ENCODE measurements at regions not wholly inside any gene's neighbourhood (a gene's known extent, or its start where the extent isn't known, plus 50 kb on each side); places are given as distances from the start of the nearest gene placed in this dataset.

GRCh38 chr4:147039976-147040575, 94.4 kb upstream of the TTC29 start:
- Mint-ChIP-seq H3K9me3 (no peaks in the 10 kb centered on the region), H3K4me1 (no peaks in the 10 kb centered on the region), H3K36me3 (no peaks in the 10 kb centered on the region), H3K4me3 (no peak overlapping the region), H3K27ac (no peak overlapping the region), H3K27me3 (peaks cover 9% of the 10 kb centered on the region)

DNA sequence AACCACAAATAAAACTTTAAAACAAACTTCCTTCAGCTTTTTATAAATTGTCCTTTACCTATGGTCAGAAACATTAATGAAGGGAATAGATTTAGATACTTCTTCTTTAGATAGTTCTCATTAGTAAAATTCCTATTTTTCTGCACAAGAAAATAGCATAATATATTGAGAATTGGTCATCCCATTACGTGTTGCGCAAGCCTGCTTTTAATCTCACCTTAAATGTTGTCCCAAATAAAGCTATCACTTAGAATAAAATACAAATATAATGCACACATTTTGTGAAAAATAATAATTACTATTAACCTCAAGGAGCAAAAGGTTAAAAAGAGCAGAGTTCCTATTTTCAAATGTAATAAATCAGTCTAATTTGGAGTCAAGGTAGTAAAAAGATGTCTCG, 95.2 kb upstream of the TTC29 start:
- H3K4me1 Mint-ChIP-seq: no peaks in the 10 kb centered on the region
- no peaks in the 10 kb centered on the region for H3K9me3 Mint-ChIP-seq
- no peaks in the 10 kb centered on the region for H3K36me3 Mint-ChIP-seq
- peaks cover 9% of the 10 kb centered on the region for H3K27me3 Mint-ChIP-seq
- H3K27ac Mint-ChIP-seq: no peak overlapping the region
- no peak overlapping the region for H3K4me3 Mint-ChIP-seq

- H3K27me3 Mint-ChIP-seq: peaks cover 8% of the 10 kb centered on the region
- H3K36me3 Mint-ChIP-seq: no peaks in the 10 kb centered on the region
- no peak overlapping the region for H3K4me3 Mint-ChIP-seq
- H3K27ac Mint-ChIP-seq: no peak overlapping the region
- H3K4me1 Mint-ChIP-seq: peaks cover 0 to 1% (median 0%) of the 10 kb centered on the region in 3 donors
- H3K9me3 Mint-ChIP-seq: peaks cover 0 to 2% (median 0%) of the 10 kb centered on the region in 3 donors
These were observed 95.7 kb upstream of the TTC29 start for GRCh38 chr4:147041376-147041775.

DNA sequence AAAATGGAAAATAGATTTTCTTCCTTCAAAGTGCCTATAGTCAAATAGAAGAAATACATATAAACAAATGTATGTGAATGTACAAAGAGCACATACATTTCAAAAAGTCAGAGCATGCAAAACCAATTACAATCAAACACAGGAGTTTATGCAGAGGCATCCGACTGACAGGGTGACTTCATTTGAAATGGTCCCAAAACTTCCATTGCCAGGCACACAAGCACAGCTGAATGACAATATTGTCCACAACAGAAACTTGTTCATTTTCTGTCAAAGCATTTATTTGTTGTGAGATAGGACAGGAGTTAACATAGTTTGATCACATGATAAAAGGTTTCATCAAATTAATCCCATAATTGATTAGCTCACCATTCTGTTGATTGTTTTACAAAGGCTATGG, 96.4 kb upstream of the TTC29 start:
- Mint-ChIP-seq H3K27me3 (peaks cover 10% of the 10 kb centered on the region), H3K4me1 (peaks cover 0 to 1% (median 0%) of the 10 kb centered on the region in 3 donors), H3K9me3 (peaks cover 0 to 2% (median 0%) of the 10 kb centered on the region in 3 donors), H3K27ac (no peak overlapping the region), H3K4me3 (no peak overlapping the region), H3K36me3 (no peaks in the 10 kb centered on the region)

- peaks cover 14% of the 10 kb centered on the region for H3K27me3 Mint-ChIP-seq
- H3K4me3 Mint-ChIP-seq: no peak overlapping the region
- no peak overlapping the region for H3K27ac Mint-ChIP-seq
- H3K36me3 Mint-ChIP-seq: no peaks in the 10 kb centered on the region
- H3K9me3 Mint-ChIP-seq: peaks cover 0 to 2% (median 0%) of the 10 kb centered on the region in 3 donors
- H3K4me1 Mint-ChIP-seq: peaks cover 0 to 1% (median 0%) of the 10 kb centered on the region in 3 donors
These were observed 98.6 kb upstream of the TTC29 start for GRCh38 chr4:147044241-147044640.

- peaks cover 0 to 1% (median 0%) of the 10 kb centered on the region in 3 donors for H3K4me1 Mint-ChIP-seq
- H3K9me3 Mint-ChIP-seq: peaks cover 0 to 4% (median 0%) of the 10 kb centered on the region in 3 donors
- H3K27me3 Mint-ChIP-seq: peaks cover 18% of the 10 kb centered on the region
- H3K36me3 Mint-ChIP-seq: peaks cover 2% of the 10 kb centered on the region
- H3K4me3 Mint-ChIP-seq: no peak overlapping the region
- no peak overlapping the region for H3K27ac Mint-ChIP-seq
These were observed 104.3 kb upstream of the TTC29 start for GRCh38 chr4:147049946-147050345.

DNA sequence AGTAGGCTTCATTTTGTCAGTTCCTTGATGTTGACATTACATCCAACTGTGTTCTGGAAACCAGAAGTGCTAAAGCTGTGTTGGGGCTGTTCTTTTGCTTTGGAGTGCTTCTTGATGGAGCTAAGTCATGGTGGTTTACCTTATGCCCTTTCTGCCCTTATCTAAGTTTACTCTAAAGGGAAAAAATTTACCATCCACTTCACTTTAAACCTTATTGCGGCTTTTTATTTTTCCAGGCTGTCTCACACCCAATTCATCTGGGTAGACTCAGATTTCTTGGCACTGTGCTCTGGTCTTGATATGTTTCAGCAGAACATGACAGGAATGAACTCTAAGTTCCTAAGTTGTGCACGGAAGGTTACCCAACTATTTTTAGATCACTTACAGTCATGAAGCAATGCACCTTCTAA, 104.7 kb upstream of the TTC29 start:
- Mint-ChIP-seq H3K4me1 (peaks cover 0 to 1% (median 0%) of the 10 kb centered on the region in 3 donors), H3K27me3 (peaks cover 18% of the 10 kb centered on the region), H3K4me3 (no peak overlapping the region), H3K27ac (no peak overlapping the region), H3K36me3 (peaks cover 4% of the 10 kb centered on the region), H3K9me3 (peaks cover 0 to 4% (median 0%) of the 10 kb centered on the region in 3 donors)

DNA sequence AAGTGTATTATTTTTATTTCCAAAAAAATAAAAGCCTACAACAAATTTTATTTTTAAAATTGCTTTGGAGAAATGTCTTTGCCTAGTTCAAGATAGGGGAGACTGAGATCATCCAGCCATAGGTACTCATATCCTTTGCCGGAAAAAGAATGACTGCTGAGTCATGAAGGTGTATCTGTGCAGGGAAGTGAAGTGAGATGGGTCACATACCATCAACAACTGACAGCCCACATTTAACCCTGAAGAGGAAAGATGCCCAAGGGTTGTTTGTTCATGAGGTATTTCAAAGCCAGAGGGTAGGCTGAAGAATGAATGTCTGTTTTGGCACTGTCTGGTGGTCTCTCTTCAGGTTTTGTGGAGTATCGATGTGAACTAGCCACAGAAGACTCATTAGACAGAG, 106.7 kb upstream of the TTC29 start:
- peaks cover 10% of the 10 kb centered on the region for H3K27me3 Mint-ChIP-seq
- peaks cover 0 to 3% (median 3%) of the 10 kb centered on the region in 3 donors for H3K4me1 Mint-ChIP-seq
- H3K4me3 Mint-ChIP-seq: no peak overlapping the region
- H3K9me3 Mint-ChIP-seq: peaks cover 0 to 3% (median 0%) of the 10 kb centered on the region in 3 donors
- peaks cover 4% of the 10 kb centered on the region for H3K36me3 Mint-ChIP-seq
- no peak overlapping the region for H3K27ac Mint-ChIP-seq

GRCh38 chr4:147054228-147054872, 108.7 kb upstream of the TTC29 start:
- Mint-ChIP-seq H3K9me3 (peaks cover 0 to 3% (median 0%) of the 10 kb centered on the region in 3 donors), H3K27me3 (peaks cover 7% of the 10 kb centered on the region), H3K36me3 (peaks cover 7% of the 10 kb centered on the region), H3K4me3 (no peak overlapping the region), H3K4me1 (peaks cover 7 to 14% (median 13%) of the 10 kb centered on the region in 3 donors), H3K27ac (no peak overlapping the region)

GRCh38 chr4:147056940-147057610, 111.4 kb upstream of the TTC29 start:
- H3K9me3 Mint-ChIP-seq: peaks cover 0 to 1% (median 0%) of the 10 kb centered on the region in 3 donors
- H3K27me3 Mint-ChIP-seq: no peaks in the 10 kb centered on the region
- H3K4me3 Mint-ChIP-seq: peak overlapping the region; percentile 65 to 89 (median 79)
- peaks cover 7% of the 10 kb centered on the region for H3K36me3 Mint-ChIP-seq
- H3K27ac Mint-ChIP-seq: peak overlapping the region in 2 of 3 donors; percentile 76 to 78
- peaks cover 13 to 16% (median 15%) of the 10 kb centered on the region in 3 donors for H3K4me1 Mint-ChIP-seq

- Mint-ChIP-seq H3K36me3 (peaks cover 7% of the 10 kb centered on the region), H3K4me1 (peaks cover 13 to 16% (median 15%) of the 10 kb centered on the region in 3 donors), H3K27ac (peak overlapping the region in 2 of 3 donors; percentile 76 to 78), H3K27me3 (no peaks in the 10 kb centered on the region), H3K4me3 (peak overlapping the region; percentile 65 to 89 (median 79)), H3K9me3 (peaks cover 0 to 1% (median 0%) of the 10 kb centered on the region in 3 donors)
These were observed 112.0 kb upstream of the TTC29 start for GRCh38 chr4:147057611-147058190.

- peaks cover 13 to 16% (median 15%) of the 10 kb centered on the region in 3 donors for H3K4me1 Mint-ChIP-seq
- H3K36me3 Mint-ChIP-seq: peaks cover 7% of the 10 kb centered on the region
- H3K27me3 Mint-ChIP-seq: no peaks in the 10 kb centered on the region
- peaks cover 0 to 1% (median 0%) of the 10 kb centered on the region in 3 donors for H3K9me3 Mint-ChIP-seq
- peak overlapping the region in 2 of 4 donors; percentile 38 to 76 for H3K4me3 Mint-ChIP-seq
- no peak overlapping the region for H3K27ac Mint-ChIP-seq
These were observed 113.5 kb upstream of the TTC29 start for GRCh38 chr4:147059064-147059731.

GRCh38 chr4:147060151-147060931, 114.7 kb upstream of the TTC29 start:
- Mint-ChIP-seq H3K36me3 (peaks cover 3% of the 10 kb centered on the region), H3K4me3 (no peak overlapping the region), H3K27ac (no peak overlapping the region), H3K4me1 (peaks cover 13 to 16% (median 15%) of the 10 kb centered on the region in 3 donors), H3K27me3 (no peaks in the 10 kb centered on the region), H3K9me3 (peaks cover 0 to 1% (median 0%) of the 10 kb centered on the region in 3 donors)

DNA sequence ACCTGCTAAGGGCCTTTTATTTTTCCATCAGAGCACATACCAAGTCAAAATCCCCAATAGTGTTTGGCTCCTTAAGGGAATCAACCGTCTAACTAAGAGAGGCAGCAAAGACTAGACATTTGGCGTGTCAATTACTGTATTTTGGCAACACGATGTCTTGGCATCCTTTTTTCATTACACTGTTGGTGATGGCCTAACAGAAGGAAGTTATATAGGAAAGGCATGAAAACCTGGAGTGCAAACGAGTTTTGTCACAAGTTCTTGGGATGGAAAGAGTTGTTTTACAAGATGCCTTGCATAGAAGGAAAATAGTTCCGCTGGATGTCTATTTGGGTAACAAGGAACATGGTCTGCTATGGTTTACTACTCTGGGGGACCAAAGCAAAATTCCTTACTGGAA, 119.2 kb upstream of the TTC29 start:
- Mint-ChIP-seq H3K9me3 (peaks cover 0 to 4% (median 0%) of the 10 kb centered on the region in 3 donors), H3K27me3 (peaks cover 1% of the 10 kb centered on the region), H3K27ac (no peak overlapping the region), H3K36me3 (no peaks in the 10 kb centered on the region), H3K4me1 (peaks cover 0 to 1% (median 0%) of the 10 kb centered on the region in 3 donors), H3K4me3 (no peak overlapping the region)
